ENCODE measurements at regions not wholly inside any gene's neighbourhood (a gene's known extent, or its start where the extent isn't known, plus 50 kb on each side); places are given as distances from the start of the nearest gene placed in this dataset.

DNA sequence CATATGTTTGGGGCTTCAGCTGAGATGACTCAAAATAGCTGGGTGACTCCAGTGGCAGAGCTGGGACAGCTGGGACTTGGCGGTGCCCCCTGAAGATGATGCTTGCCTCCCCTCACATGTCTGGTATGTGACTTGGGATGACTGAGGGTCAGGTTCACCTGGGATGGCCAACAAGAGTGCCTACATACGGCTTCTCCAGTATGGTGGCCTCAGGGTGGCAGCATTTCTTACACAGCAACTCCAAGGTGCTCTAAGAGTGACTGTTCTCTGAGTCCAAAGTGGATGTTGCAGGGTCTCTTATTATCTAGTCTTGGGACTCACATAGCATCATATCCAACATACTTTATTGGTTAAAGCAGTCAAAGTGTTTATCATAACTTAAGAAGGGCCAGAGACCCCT lies 87.8 kb upstream of the CENPW start:
- H3K9me3 Mint-ChIP-seq (ENCODE audit: low read depth), result no peaks in the 10 kb centered on the region
- H3K36me3 Mint-ChIP-seq (ENCODE audit: insufficient read depth), result peaks cover under 1% of the 10 kb centered on the region
- no peak overlapping the region for H3K4me3 Mint-ChIP-seq (ENCODE audit: low read depth)
- H3K27me3 Mint-ChIP-seq, result no peaks in the 10 kb centered on the region
- H3K27ac Mint-ChIP-seq, result no peak overlapping the region
- DNase-seq (ENCODE audit: low spot score, unreplicated experiment), result no peak
- H3K4me1 Mint-ChIP-seq (ENCODE audit: low read depth), result no peaks in the 10 kb centered on the region
- TF ChIP-seq, protein P1, sequence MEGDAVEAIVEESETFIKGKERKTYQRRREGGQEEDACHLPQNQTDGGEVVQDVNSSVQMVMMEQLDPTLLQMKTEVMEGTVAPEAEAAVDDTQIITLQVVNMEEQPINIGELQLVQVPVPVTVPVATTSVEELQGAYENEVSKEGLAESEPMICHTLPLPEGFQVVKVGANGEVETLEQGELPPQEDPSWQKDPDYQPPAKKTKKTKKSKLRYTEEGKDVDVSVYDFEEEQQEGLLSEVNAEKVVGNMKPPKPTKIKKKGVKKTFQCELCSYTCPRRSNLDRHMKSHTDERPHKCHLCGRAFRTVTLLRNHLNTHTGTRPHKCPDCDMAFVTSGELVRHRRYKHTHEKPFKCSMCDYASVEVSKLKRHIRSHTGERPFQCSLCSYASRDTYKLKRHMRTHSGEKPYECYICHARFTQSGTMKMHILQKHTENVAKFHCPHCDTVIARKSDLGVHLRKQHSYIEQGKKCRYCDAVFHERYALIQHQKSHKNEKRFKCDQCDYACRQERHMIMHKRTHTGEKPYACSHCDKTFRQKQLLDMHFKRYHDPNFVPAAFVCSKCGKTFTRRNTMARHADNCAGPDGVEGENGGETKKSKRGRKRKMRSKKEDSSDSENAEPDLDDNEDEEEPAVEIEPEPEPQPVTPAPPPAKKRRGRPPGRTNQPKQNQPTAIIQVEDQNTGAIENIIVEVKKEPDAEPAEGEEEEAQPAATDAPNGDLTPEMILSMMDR (IDR thresholded peaks at IDR 0.05; ENCODE audit: unreplicated experiment), result no peak

DNA sequence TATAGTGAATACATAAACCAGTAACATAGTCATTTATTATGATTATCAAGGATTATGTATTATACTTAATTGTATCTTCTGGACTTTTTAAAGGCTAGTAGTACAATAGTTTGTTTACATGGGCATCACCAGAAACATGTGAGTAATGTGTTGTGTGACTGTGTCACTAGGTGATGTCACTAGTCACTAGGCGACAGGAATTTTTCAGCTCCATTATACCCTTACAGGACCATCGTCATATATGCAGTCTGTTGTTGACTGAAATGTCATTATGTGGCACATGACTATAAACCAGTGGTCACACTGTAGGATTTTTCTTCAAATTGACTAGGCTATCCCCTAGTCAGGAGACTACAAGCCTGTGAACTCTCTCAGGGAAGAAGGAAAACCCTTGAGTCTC lies 86.5 kb upstream of the CENPW start:
- Mint-ChIP-seq H3K9me3 (ENCODE audit: low read depth) (no peaks in the 10 kb centered on the region), H3K4me3 (ENCODE audit: low read depth) (no peak overlapping the region), H3K27me3 (no peaks in the 10 kb centered on the region), H3K27ac (no peak overlapping the region), H3K36me3 (ENCODE audit: insufficient read depth) (peaks cover 2% of the 10 kb centered on the region), H3K4me1 (ENCODE audit: low read depth) (no peaks in the 10 kb centered on the region)
- TF ChIP-seq, protein P1 (IDR thresholded peaks at IDR 0.05; ENCODE audit: unreplicated experiment), result no peak
- DNase-seq (ENCODE audit: low spot score, unreplicated experiment), result no peak

DNA sequence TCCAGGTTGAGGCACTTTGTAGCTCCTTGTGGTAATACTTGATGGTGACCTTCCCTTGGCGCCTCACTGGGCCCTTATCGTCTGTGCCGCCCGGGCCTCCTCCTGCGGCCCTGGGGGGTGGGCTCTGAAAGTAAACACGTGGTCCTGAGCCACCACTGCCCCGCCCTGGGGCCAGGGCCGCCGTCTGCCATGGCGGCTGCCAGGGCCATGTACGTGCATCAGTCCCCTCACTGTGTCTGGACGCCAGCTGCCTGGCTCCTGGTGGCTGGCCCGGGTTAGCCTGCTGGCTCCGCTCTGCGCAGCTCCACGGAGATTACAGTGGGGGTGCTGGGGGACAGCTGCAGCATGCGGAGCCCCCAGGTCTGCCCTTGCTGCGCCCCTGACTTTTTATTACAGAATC lies 81.8 kb upstream of the CENPW start:
- H3K27ac Mint-ChIP-seq, result no peak overlapping the region
- no peaks in the 10 kb centered on the region for H3K9me3 Mint-ChIP-seq (ENCODE audit: low read depth)
- H3K27me3 Mint-ChIP-seq, result no peaks in the 10 kb centered on the region
- DNase-seq (ENCODE audit: low spot score, unreplicated experiment), result no peak
- TF ChIP-seq, protein P1 (IDR thresholded peaks at IDR 0.05; ENCODE audit: unreplicated experiment), result no peak
- peaks cover 5% of the 10 kb centered on the region for H3K36me3 Mint-ChIP-seq (ENCODE audit: insufficient read depth)
- H3K4me3 Mint-ChIP-seq (ENCODE audit: low read depth), result no peak overlapping the region
- H3K4me1 Mint-ChIP-seq (ENCODE audit: low read depth), result no peaks in the 10 kb centered on the region

DNA sequence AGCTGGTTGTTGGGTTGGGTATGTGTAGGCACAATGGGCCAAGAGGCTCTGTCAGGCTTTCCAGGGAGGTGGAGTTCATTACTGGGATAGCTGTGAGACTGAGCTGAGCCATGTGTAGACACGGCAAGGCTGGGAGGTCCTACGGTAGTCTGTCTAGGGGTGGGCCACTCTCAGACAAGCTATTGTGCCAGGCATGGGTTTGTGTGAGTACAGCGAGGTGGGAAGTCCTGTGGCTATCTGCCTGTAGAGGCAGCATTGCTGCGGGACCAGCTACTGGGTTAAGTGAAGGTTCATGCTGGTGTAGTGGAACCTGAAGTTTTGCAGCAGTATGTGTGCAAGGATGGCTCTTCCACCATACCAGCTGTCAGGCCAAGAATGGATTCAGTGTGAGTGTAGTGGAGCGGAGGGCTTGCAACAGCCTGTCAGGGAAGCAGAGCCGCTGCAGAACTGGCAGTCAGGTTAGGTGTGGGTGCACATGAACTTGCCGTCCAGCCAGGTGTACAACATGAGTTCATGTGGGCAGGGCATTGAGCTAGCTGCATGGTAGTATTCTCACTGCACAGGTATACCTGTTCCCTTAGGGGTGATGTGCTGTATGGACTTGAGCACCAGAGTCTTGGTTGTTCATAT lies 78.0 kb upstream of the CENPW start:
- no peak overlapping the region for H3K4me3 Mint-ChIP-seq (ENCODE audit: low read depth)
- no peak for DNase-seq (ENCODE audit: low spot score, unreplicated experiment)
- H3K27me3 Mint-ChIP-seq, result no peaks in the 10 kb centered on the region
- peaks cover 4% of the 10 kb centered on the region for H3K4me1 Mint-ChIP-seq (ENCODE audit: low read depth)
- peaks cover 5% of the 10 kb centered on the region for H3K36me3 Mint-ChIP-seq (ENCODE audit: insufficient read depth)
- TF ChIP-seq, protein P1 (IDR thresholded peaks at IDR 0.05; ENCODE audit: unreplicated experiment), result no peak
- H3K27ac Mint-ChIP-seq, result no peak overlapping the region
- no peaks in the 10 kb centered on the region for H3K9me3 Mint-ChIP-seq (ENCODE audit: low read depth)

DNA sequence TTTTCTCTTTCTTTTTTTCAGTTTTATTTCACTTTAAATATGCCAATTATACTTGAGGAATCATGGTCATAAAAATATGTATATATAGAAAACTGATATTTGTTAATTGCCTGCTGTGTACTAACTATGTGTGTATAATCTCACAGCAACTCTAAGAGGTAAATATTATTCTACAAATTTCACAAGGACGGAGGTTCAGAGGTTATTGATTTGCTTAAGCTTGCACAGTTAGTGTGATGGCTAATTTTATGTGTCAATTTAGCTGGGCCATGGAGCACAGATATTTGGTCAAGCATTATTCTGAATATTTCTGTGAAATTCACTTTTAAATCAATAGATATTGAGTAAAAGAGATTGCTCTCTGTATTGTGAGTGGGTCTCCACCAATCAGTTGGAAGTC lies 75.7 kb upstream of the CENPW start:
- H3K27ac Mint-ChIP-seq, result no peak overlapping the region
- TF ChIP-seq, protein P1 (IDR thresholded peaks at IDR 0.05; ENCODE audit: unreplicated experiment), result no peak
- H3K36me3 Mint-ChIP-seq (ENCODE audit: insufficient read depth), result no peaks in the 10 kb centered on the region
- H3K4me3 Mint-ChIP-seq (ENCODE audit: low read depth), result no peak overlapping the region
- no peaks in the 10 kb centered on the region for H3K27me3 Mint-ChIP-seq
- H3K9me3 Mint-ChIP-seq (ENCODE audit: low read depth), result no peaks in the 10 kb centered on the region
- DNase-seq (ENCODE audit: low spot score, unreplicated experiment), result no peak
- H3K4me1 Mint-ChIP-seq (ENCODE audit: low read depth), result peaks cover 4% of the 10 kb centered on the region

Measured in progenitor cell of endocrine pancreas (in vitro differentiated cells).